Upper lobe of left lung (tissue), 6 donors: ENCODE measurements at regions not wholly inside any gene's neighbourhood (a gene's known extent, or its start where the extent isn't known, plus 50 kb on each side); places are given as distances from the start of the nearest gene placed in this dataset.

Experiments
- ATAC-seq, 2 donors: fragments of 200-7000 bp; cut with Tn5 transposase; one replicate each; pipeline ENCODE4 v1.9.1; 2022; ENCODE audit warnings: mild to moderate bottlenecking in 2 of 2, moderate library complexity in 2 of 2; ENCODE audit not compliant: low FRiP score in 2 of 2
- DNase-seq, 2 donors: peaks; one replicate each; pipeline ENCODE4 v3.0.0-alpha.2; 2019 to 2020
- H3K27ac ChIP-seq, 4 donors: fragments of 200-600 bp; sonication (generic); one replicate each; pipeline ENCODE4 v1.5.1; 2016 to 2019
- H3K27me3 ChIP-seq, 4 donors: fragments of 200-600 bp; sonication (generic); one replicate each; pipeline ENCODE4 v1.5.1; 2017 to 2019
- H3K36me3 ChIP-seq, 4 donors: fragments of 200-600 bp; sonication (generic); one replicate each; pipeline ENCODE4 v1.5.1; 2016 to 2019
- H3K4me1 ChIP-seq, 4 donors: fragments of 200-600 bp; sonication (generic); one replicate each; pipeline ENCODE4 v1.5.1; 2018 to 2019
- H3K4me3 ChIP-seq, 4 donors: fragments of 200-600 bp; sonication (generic); one replicate each; pipeline ENCODE4 v1.5.1; 2017 to 2019; ENCODE audit warnings: mild to moderate bottlenecking in 2 of 4, moderate library complexity in 1 of 4
- H3K9me3 ChIP-seq, 4 donors: fragments of 200-600 bp; sonication (generic); one replicate each; pipeline ENCODE4 v1.5.1; 2018 to 2019
- CTCF ChIP-seq, 6 experiments: fragments of 450-650 bp in 4 of 6; fragments of 200-600 bp in 2 of 6; sonication (generic) in 2 of 6; IDR thresholded peaks; one replicate each; pipeline ENCODE4 v1.5.1; 2016 to 2019; ENCODE audit warnings: antibody characterized with exemption in 6 of 6
- EP300 ChIP-seq, 4 donors: sonication (generic); formaldehyde crosslinking; IDR thresholded peaks; one replicate each; pipeline ENCODE4 v1.5.1; 2017; ENCODE audit warnings: antibody characterized with exemption in 4 of 4, control low read depth in 2 of 4
- POLR2A ChIP-seq, 4 donors: fragments of 450-650 bp; IDR thresholded peaks; one replicate each; pipeline ENCODE4 v1.5.1; 2016 to 2017; ENCODE audit warnings: antibody characterized with exemption in 4 of 4, mild to moderate bottlenecking in 2 of 4
- POLR2AphosphoS5 ChIP-seq, 2 donors: sonication (generic); formaldehyde crosslinking; IDR thresholded peaks; one replicate each; pipeline ENCODE4 v1.5.1; 2017; ENCODE audit warnings: antibody characterized with exemption in 2 of 2
- WGBS, 2 donors: methylation state at CpG; one replicate each; pipeline ENCODE4 v1.1.5; 2017 to 2018; 5-methylcytosine and 5-hydroxymethylcytosine counted together
- donor health status: DM: no; HTN: no; CAD: no; lungs with moderate emphysema.
- donor health status: DM: no; HTN: yes; CAD: no; lungs with severe emphysema.

GRCh38 chr11:41861838-41862237, 402.4 kb upstream of the LRRC4C start:
- Histone ChIP-seq H3K9me3 (no peaks in the 10 kb centered on the region), H3K36me3 (no peaks in the 10 kb centered on the region), H3K4me3 (no peak overlapping the region), H3K27me3 (no peaks in the 10 kb centered on the region), H3K27ac (no peak overlapping the region), H3K4me1 (no peaks in the 10 kb centered on the region)
- TF ChIP-seq EP300 (IDR thresholded peaks at IDR 0.05) (no peak), POLR2A (IDR thresholded peaks at IDR 0.05) (no peak), CTCF (IDR thresholded peaks at IDR 0.05) (no peak), POLR2AphosphoS5 (IDR thresholded peaks at IDR 0.05) (no peak)
- no peak for ATAC-seq
- no peak for DNase-seq
- 81 to 92% methylated on average over 1 of the region's 1 CpG for WGBS, 2 donors

GRCh38 chr11:41866525-41866924, 407.1 kb upstream of the LRRC4C start:
- Histone ChIP-seq H3K4me3 (no peak overlapping the region), H3K4me1 (no peaks in the 10 kb centered on the region), H3K27me3 (no peaks in the 10 kb centered on the region), H3K36me3 (no peaks in the 10 kb centered on the region), H3K9me3 (no peaks in the 10 kb centered on the region), H3K27ac (no peak overlapping the region)
- DNase-seq (no peak), ATAC-seq (no peak)
- no peak for TF ChIP-seq POLR2AphosphoS5 (IDR thresholded peaks at IDR 0.05)
- no peak for TF ChIP-seq CTCF (IDR thresholded peaks at IDR 0.05)
- no peak for TF ChIP-seq POLR2A (IDR thresholded peaks at IDR 0.05)
- no peak for TF ChIP-seq EP300 (IDR thresholded peaks at IDR 0.05)

DNA sequence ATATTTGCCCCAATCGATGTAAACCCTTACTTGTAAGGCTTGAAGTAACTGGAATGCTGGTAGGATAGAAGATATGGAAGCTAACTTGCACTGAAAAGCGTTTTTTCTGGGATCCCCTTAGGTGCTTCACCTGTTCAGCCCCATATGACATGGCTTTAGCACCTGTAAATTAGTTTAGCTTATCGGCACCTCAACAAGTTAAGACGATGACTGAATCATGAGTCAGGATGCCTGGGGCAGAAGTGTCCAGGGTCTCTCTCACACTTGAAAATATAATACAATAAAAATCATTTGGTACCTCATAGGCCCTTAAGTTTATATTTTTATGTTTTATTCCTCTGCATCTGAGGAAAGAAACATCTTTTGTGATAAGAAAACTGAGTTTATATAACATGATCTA, 409.2 kb upstream of the LRRC4C start:
- Histone ChIP-seq H3K27me3 (no peaks in the 10 kb centered on the region), H3K9me3 (no peaks in the 10 kb centered on the region), H3K4me1 (no peaks in the 10 kb centered on the region), H3K27ac (no peak overlapping the region), H3K36me3 (no peaks in the 10 kb centered on the region), H3K4me3 (no peak overlapping the region)
- no peak for TF ChIP-seq POLR2AphosphoS5 (IDR thresholded peaks at IDR 0.05)
- no peak for TF ChIP-seq POLR2A (IDR thresholded peaks at IDR 0.05)
- no peak for TF ChIP-seq EP300 (IDR thresholded peaks at IDR 0.05)
- TF ChIP-seq CTCF (IDR thresholded peaks at IDR 0.05), result no peak
- DNase-seq, result no peak
- no peak for ATAC-seq
- WGBS, 2 donors, result 76 to 83% methylated on average over 4 of the region's 4 CpGs

- no peaks in the 10 kb centered on the region for H3K27me3 ChIP-seq
- no peak overlapping the region for H3K27ac ChIP-seq
- no peaks in the 10 kb centered on the region for H3K36me3 ChIP-seq
- ATAC-seq (peak in 1 of 2 donors; percentile 26), DNase-seq (no peak)
- 83 to 93% methylated on average over 3 of the region's 3 CpGs for WGBS, 2 donors
- no peaks in the 10 kb centered on the region for H3K9me3 ChIP-seq
- no peak for TF ChIP-seq POLR2A (IDR thresholded peaks at IDR 0.05)
- TF ChIP-seq POLR2AphosphoS5 (IDR thresholded peaks at IDR 0.05), result no peak
- no peak for TF ChIP-seq CTCF (IDR thresholded peaks at IDR 0.05)
- no peak for TF ChIP-seq EP300 (IDR thresholded peaks at IDR 0.05)
- H3K4me3 ChIP-seq, result no peak overlapping the region
- no peaks in the 10 kb centered on the region for H3K4me1 ChIP-seq
These were observed 413.0 kb upstream of the LRRC4C start for GRCh38 chr11:41872426-41872825.

DNA sequence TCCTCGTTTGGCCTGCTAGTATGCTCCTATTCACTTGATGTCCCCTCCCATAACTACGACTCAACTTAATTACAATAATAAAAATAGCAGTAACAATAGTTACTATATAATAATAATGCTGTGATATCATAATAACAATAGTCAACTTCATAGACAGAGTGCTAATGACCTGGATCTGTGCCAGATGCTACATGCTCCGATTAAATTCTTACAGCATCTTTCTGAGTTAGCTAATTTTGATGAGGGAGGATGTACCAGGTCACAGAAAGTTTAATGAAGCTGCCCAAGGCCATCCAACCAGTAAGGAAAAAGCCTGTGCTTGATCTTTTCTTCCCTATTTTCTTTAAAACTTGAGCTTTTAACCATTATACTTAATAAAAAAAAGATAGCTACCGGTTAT, 413.4 kb upstream of the LRRC4C start:
- H3K27ac ChIP-seq, result no peak overlapping the region
- no peak overlapping the region for H3K4me3 ChIP-seq
- no peaks in the 10 kb centered on the region for H3K36me3 ChIP-seq
- no peaks in the 10 kb centered on the region for H3K27me3 ChIP-seq
- no peak for TF ChIP-seq POLR2A (IDR thresholded peaks at IDR 0.05)
- no peak for TF ChIP-seq EP300 (IDR thresholded peaks at IDR 0.05)
- TF ChIP-seq CTCF (IDR thresholded peaks at IDR 0.05), result no peak
- no peak for TF ChIP-seq POLR2AphosphoS5 (IDR thresholded peaks at IDR 0.05)
- DNase-seq (no peak), ATAC-seq (no peak)
- 83 to 85% methylated on average over 4 of the region's 4 CpGs for WGBS, 2 donors
- no peaks in the 10 kb centered on the region for H3K9me3 ChIP-seq
- H3K4me1 ChIP-seq, result no peaks in the 10 kb centered on the region
